H1 (cell line): ENCODE measurements at regions not wholly inside any gene's neighbourhood (a gene's known extent, or its start where the extent isn't known, plus 50 kb on each side); places are given as distances from the start of the nearest gene placed in this dataset.

ENCODE experiments used
- CTCF ChIA-PET: fragments of 300-600 bp; sonication (Branson Sonifier 250); formaldehyde crosslinking; loops from one replicate; lab custom pipeline; 2021; ENCODE audit not compliant: partially characterized antibody; lab: Charles Lee
- POLR2A ChIA-PET: fragments of 300-600 bp; sonication (Branson Sonifier 250); formaldehyde crosslinking; loops from one replicate; lab custom pipeline; 2021; ENCODE audit warnings: inconsistent platforms; ENCODE audit not compliant: partially characterized antibody; lab: Charles Lee
- DNase-seq, 2 experiments: peaks; one replicate each; pipeline versions ENCODE4 v3.0.0 to v3.0.0-alpha.2; 2010 to 2022; ENCODE audit warnings: low spot score in 2 of 2, low read depth in 1 of 2, mixed read lengths in 1 of 2
- FAIRE-seq: peaks from 2 replicates; lab custom pipeline; 2011; peaks lifted over from hg19 to GRCh38; lab: Jason Lieb, UNC
- H2AFZ ChIP-seq: 2 replicates; pipeline ENCODE4 v1.8.1; 2012; ENCODE audit warnings: low read length, inconsistent platforms
- H2AK5ac ChIP-seq: 2 replicates; pipeline ENCODE4 v1.6.1; 2013; ENCODE audit warnings: low read depth, low read length
- H2BK120ac ChIP-seq: replicated peaks from 2 replicates; pipeline ENCODE3; 2013; ENCODE audit warnings: low read depth, low read length, inconsistent platforms
- H2BK12ac ChIP-seq: 2 replicates; pipeline ENCODE4 v1.6.1; 2013; ENCODE audit warnings: low read depth, low read length
- H2BK15ac ChIP-seq: 2 replicates; pipeline ENCODE4 v1.6.1; 2013; ENCODE audit warnings: low read length
- H2BK20ac ChIP-seq: 2 replicates; pipeline ENCODE4 v1.6.1; 2013; ENCODE audit warnings: low read length
- H2BK5ac ChIP-seq: 2 replicates; pipeline ENCODE4 v1.6.1; 2013; ENCODE audit warnings: low read depth, low read length
- H3K14ac ChIP-seq: 2 replicates; pipeline ENCODE4 v1.6.1; 2013; ENCODE audit warnings: inconsistent platforms; ENCODE audit not compliant: insufficient read length
- H3K18ac ChIP-seq: 2 replicates; pipeline ENCODE4 v1.6.1; 2013; ENCODE audit warnings: low read length; ENCODE audit errors: extremely low read depth
- H3K23ac ChIP-seq: 2 replicates; pipeline ENCODE4 v1.6.1; 2013; ENCODE audit warnings: inconsistent platforms; ENCODE audit not compliant: insufficient read length
- H3K23me2 ChIP-seq: 2 replicates; pipeline ENCODE4 v1.6.1; 2013; ENCODE audit warnings: low read depth, low read length
- H3K27ac ChIP-seq: 2 replicates; pipeline ENCODE4 v1.6.1; 2011; ENCODE audit warnings: low read depth, low read length, inconsistent platforms
- H3K27me3 ChIP-seq, 4 experiments: replicated peaks in 1 of 4; 1 replicate in 1 of 4; 2 replicates in 3 of 4; pipeline versions ENCODE4 v1.6.1 to v1.8.1; 2011 to 2013; ENCODE audit warnings: low read length in 3 of 4, mild to moderate bottlenecking in 3 of 4, inconsistent platforms in 2 of 4, mixed read lengths in 2 of 4, moderate library complexity in 1 of 4; ENCODE audit not compliant: control insufficient read depth in 3 of 4, insufficient read depth in 3 of 4; ENCODE audit errors: extremely low read depth in 1 of 4
- H3K36me3 ChIP-seq, 4 experiments: 2 replicates each; pipeline versions ENCODE4 v1.6.1 to v1.8.1; 2011 to 2013; ENCODE audit warnings: mild to moderate bottlenecking in 4 of 4, low read length in 3 of 4, moderate library complexity in 2 of 4, control low read depth in 1 of 4, inconsistent platforms in 1 of 4; ENCODE audit not compliant: insufficient read depth in 4 of 4, control insufficient read depth in 2 of 4
- H3K4ac ChIP-seq: replicated peaks from 2 replicates; pipeline ENCODE3; 2013; ENCODE audit warnings: low read length, low read depth, mixed read lengths, inconsistent platforms; ENCODE audit not compliant: insufficient read length
- H3K4me1 ChIP-seq, 4 experiments: replicated peaks in 1 of 4; 1 replicate in 1 of 4; 2 replicates in 3 of 4; pipeline versions ENCODE4 v1.6.1 to v1.8.1; 2011 to 2013; ENCODE audit warnings: low read length in 3 of 4, inconsistent platforms in 2 of 4, mixed read lengths in 1 of 4; ENCODE audit not compliant: insufficient read depth in 4 of 4, control insufficient read depth in 3 of 4
- H3K4me2 ChIP-seq, 2 experiments: 2 replicates each; pipeline versions ENCODE4 v1.6.1 to v1.8.1; 2011 to 2013; ENCODE audit warnings: low read depth in 2 of 2, low read length in 2 of 2, control low read depth in 1 of 2, inconsistent platforms in 1 of 2, mild to moderate bottlenecking in 1 of 2; ENCODE audit not compliant: insufficient read depth in 1 of 2
- H3K4me3 ChIP-seq, 4 experiments: fragments of 200-600, 300-600 bp in 1 of 4; sonication (generic), shearing (Covaris generic), sonication (Bioruptor Twin) in 1 of 4; 2 replicates each; pipeline versions ENCODE4 v1.5.1 to v1.8.1; 2011 to 2016; ENCODE audit warnings: low read length in 4 of 4, low read depth in 3 of 4, control low read depth in 2 of 4, inconsistent platforms in 2 of 4, mild to moderate bottlenecking in 2 of 4, mixed read lengths in 1 of 4, moderate library complexity in 1 of 4; ENCODE audit not compliant: insufficient read depth in 2 of 4; ENCODE audit errors: extremely low read depth in 1 of 4
- H3K56ac ChIP-seq: replicated peaks from 2 replicates; pipeline ENCODE3; 2013; ENCODE audit warnings: low read depth, mild to moderate bottlenecking, mixed read lengths, low read length, inconsistent platforms; ENCODE audit not compliant: insufficient read length
- H3K79me1 ChIP-seq: 2 replicates; pipeline ENCODE4 v1.6.1; 2013; ENCODE audit warnings: low read depth, low read length, control low read depth
- H3K79me2 ChIP-seq, 2 experiments: 2 replicates each; pipeline versions ENCODE4 v1.6.1 to v1.8.1; 2012 to 2013; ENCODE audit warnings: low read length in 2 of 2, mild to moderate bottlenecking in 2 of 2, inconsistent platforms in 1 of 2; ENCODE audit not compliant: insufficient read depth in 2 of 2, control insufficient read depth in 1 of 2
- H3K9ac ChIP-seq, 4 experiments: replicated peaks in 1 of 4; 1 replicate in 1 of 4; 2 replicates in 3 of 4; pipeline versions ENCODE4 v1.6.1 to v1.8.1; 2011 to 2013; ENCODE audit warnings: low read depth in 3 of 4, low read length in 3 of 4, control low read depth in 2 of 4, mild to moderate bottlenecking in 2 of 4, moderate library complexity in 2 of 4, inconsistent platforms in 1 of 4; ENCODE audit errors: extremely low read depth in 1 of 4
- H3K9me3 ChIP-seq, 2 experiments: 2 replicates each; pipeline versions ENCODE4 v1.6.1 to v1.8.1; 2012 to 2013; ENCODE audit warnings: mild to moderate bottlenecking in 2 of 2, moderate library complexity in 2 of 2, control low read depth in 1 of 2, inconsistent platforms in 1 of 2, low read depth in 1 of 2, low read length in 1 of 2, mixed read lengths in 1 of 2; ENCODE audit not compliant: insufficient read depth in 2 of 2
- H4K20me1 ChIP-seq, 2 experiments: replicated peaks in 1 of 2; 2 replicates each; pipeline versions ENCODE3 to v1.8.1; 2011 to 2013; ENCODE audit warnings: inconsistent platforms in 2 of 2, low read length in 2 of 2, mild to moderate bottlenecking in 1 of 2; ENCODE audit not compliant: insufficient read depth in 2 of 2, control insufficient read depth in 1 of 2
- H4K5ac ChIP-seq: 2 replicates; pipeline ENCODE4 v1.6.1; 2013; ENCODE audit warnings: low read length, low read depth, mixed read lengths, inconsistent platforms; ENCODE audit not compliant: insufficient read length
- H4K8ac ChIP-seq: 2 replicates; pipeline ENCODE4 v1.8.0; 2013; ENCODE audit warnings: mild to moderate bottlenecking, moderate library complexity, low read length, inconsistent platforms; ENCODE audit not compliant: insufficient read depth; ENCODE audit errors: extremely low read depth
- H4K91ac ChIP-seq: replicated peaks from 2 replicates; pipeline ENCODE3; 2013; ENCODE audit warnings: low read length, mixed read lengths, inconsistent platforms; ENCODE audit not compliant: insufficient read length
- HDAC6 ChIP-seq: IDR thresholded peaks from one replicate; pipeline ENCODE4 v1.7.1; 2012; ENCODE audit warnings: low read depth, mild to moderate bottlenecking, inconsistent platforms, low read length, moderate library complexity
- JUN ChIP-seq: IDR thresholded peaks from 2 replicates; pipeline ENCODE4 v1.6.1; 2011; ENCODE audit warnings: low read depth, mild to moderate bottlenecking, improper control_type of control experiment, low read length
- MAFK ChIP-seq: IDR thresholded peaks from 2 replicates; pipeline ENCODE4 v1.6.1; 2012; ENCODE audit warnings: low read depth, mild to moderate bottlenecking, improper control_type of control experiment, low read length
- POU5F1 ChIP-seq: IDR thresholded peaks from 2 replicates; pipeline ENCODE4 v1.6.1; 2011; ENCODE audit warnings: low read depth, mild to moderate bottlenecking, low read length, moderate library complexity
- SIN3A ChIP-seq, 2 experiments: IDR thresholded peaks in 1 of 2; conservative IDR thresholded peaks in 1 of 2; 2 replicates each; pipeline ENCODE4 v1.6.1; 2011 to 2012; ENCODE audit warnings: low read length in 2 of 2, improper control_type of control experiment in 1 of 2, low read depth in 1 of 2, mild to moderate bottlenecking in 1 of 2
- SIRT6 ChIP-seq: IDR thresholded peaks from one replicate; pipeline ENCODE4 v1.7.1; 2012; ENCODE audit warnings: low read length, inconsistent platforms
- TBP ChIP-seq: IDR thresholded peaks from 2 replicates; pipeline ENCODE4 v1.6.1; 2011; ENCODE audit warnings: low read depth, low read length, improper control_type of control experiment
- TEAD4 ChIP-seq: IDR thresholded peaks from 2 replicates; pipeline ENCODE4 v1.6.1; 2012; ENCODE audit warnings: low read depth, low read length, inconsistent platforms, mixed read lengths
- WGBS, 2 experiments: shearing (Covaris generic) in 1 of 2; methylation state at CpG; one replicate each; pipeline versions ENCODE4 v1.1.6 to v1.1.7; 2013 to 2015; ENCODE audit warnings: low lambda C conversion rate in 2 of 2, mixed read lengths in 2 of 2, inconsistent platforms in 1 of 2, low coverage in 1 of 2, missing lambda C conversion rate in 1 of 2; ENCODE audit not compliant: insufficient replicate concordance in 2 of 2, insufficient coverage in 1 of 2, insufficient read length in 1 of 2; ENCODE audit errors: extremely low coverage in 1 of 2, missing lambda C conversion rate in 1 of 2; 5-methylcytosine and 5-hydroxymethylcytosine counted together
- TF ChIP-seq, protein P1 (sequence below): IDR thresholded peaks from 2 replicates; pipeline ENCODE4 v1.6.1; 2011; ENCODE audit warnings: low read length, improper control_type of control experiment
- TF ChIP-seq, protein P2 (sequence below): IDR thresholded peaks from 2 replicates; pipeline ENCODE4 v1.6.1; 2012; ENCODE audit warnings: low read length, inconsistent platforms

DNA sequence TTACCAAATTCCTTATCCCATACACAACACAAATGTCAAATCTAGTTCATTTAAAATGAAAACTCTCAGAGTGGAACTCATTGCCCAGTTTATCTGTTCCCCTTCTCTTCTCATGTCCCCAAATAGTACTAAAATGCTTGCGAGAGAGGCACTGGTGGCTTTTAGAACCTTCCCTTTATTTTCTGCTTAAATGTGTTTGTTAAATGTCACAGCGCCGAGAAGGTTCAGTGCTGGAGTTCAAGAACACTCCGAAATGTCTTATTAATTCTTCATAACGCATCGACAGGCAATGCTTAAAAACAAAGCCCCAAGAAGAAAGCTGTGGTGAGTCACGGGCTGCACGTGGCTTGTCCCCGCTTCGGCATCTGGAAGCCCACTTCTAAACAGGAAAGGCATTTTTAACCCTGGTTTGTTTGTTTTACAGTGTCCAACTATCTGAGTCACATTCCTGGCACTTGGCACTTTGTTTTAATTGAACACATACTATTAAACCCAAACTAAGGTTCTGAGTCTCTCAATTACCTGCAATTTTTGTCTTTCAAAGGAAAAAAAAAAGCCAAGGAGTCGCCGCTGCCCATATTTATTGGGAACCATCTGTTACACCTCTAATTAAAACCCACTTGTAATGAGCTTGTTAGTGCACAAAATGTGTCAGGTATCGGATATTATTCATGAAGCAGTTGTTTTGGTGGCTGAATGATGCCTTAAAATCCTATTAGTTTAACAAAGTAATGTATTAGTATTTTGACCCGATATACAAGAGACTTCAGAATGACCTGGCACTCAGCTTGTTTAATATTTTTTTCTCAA is 49.9 kb upstream of the MGMT start:
- POLR2A ChIA-PET: interaction anchor here (0.7 kb wide), 1 partner anchor 29 kb away, joined by 4 read pairs; no protein-coding TSS in a partner anchor
- no peak overlapping the region for H2BK120ac ChIP-seq
- no peak overlapping the region for H4K91ac ChIP-seq
- no peaks in the 10 kb centered on the region for H3K36me3 ChIP-seq
- no peaks in the 10 kb centered on the region for H3K9me3 ChIP-seq
- peaks cover 0 to 2% (median under 1%) of the 10 kb centered on the region in 4 experiments; a peak in 1 of 7 replicates for H3K4me1 ChIP-seq
- no peaks in the 10 kb centered on the region for H3K27me3 ChIP-seq
- no peaks in the 10 kb centered on the region for H4K20me1 ChIP-seq
- no peak overlapping the region for H2BK20ac ChIP-seq
- H2BK5ac ChIP-seq: no peak overlapping the region
- H2BK12ac ChIP-seq: no peak overlapping the region
- H3K4ac ChIP-seq: no peak overlapping the region
- H4K8ac ChIP-seq: no peak overlapping the region
- no peak overlapping the region for H3K4me2 ChIP-seq
- H3K56ac ChIP-seq: no peak overlapping the region
- no peak overlapping the region for H3K9ac ChIP-seq
- H2AK5ac ChIP-seq: no peak overlapping the region
- H3K4me3 ChIP-seq: no peak overlapping the region
- H3K23me2 ChIP-seq: no peaks in the 10 kb centered on the region
- FAIRE-seq (no peak), DNase-seq (no peak)
- CTCF ChIA-PET: interaction anchor here (0.7 to 0.8 kb wide), 2 partner anchors 515 to 554 kb away, joined by 3 to 4 read pairs; no protein-coding TSS in a partner anchor
- no peak overlapping the region for H3K27ac ChIP-seq
- no peaks in the 10 kb centered on the region for H3K79me2 ChIP-seq
- no peak overlapping the region for H4K5ac ChIP-seq
- WGBS, 2 experiments: 85% methylated on average over 14 of the region's 14 CpGs; no CpG with 5 or more reads in 1 of the 2 experiments
- H3K14ac ChIP-seq: no peak overlapping the region
- H2AFZ ChIP-seq: no peak overlapping the region
- H2BK15ac ChIP-seq: no peak overlapping the region
- no peak overlapping the region for H3K23ac ChIP-seq
- H3K18ac ChIP-seq: no peak overlapping the region
- no peaks in the 10 kb centered on the region for H3K79me1 ChIP-seq
- TF ChIP-seq JUN (no peak), TEAD4 (no peak), SIRT6 (no peak), SIN3A (conservative IDR thresholded peaks at IDR 0.05 in 1 of 2, IDR thresholded peaks at IDR 0.05 in 1 of 2; ENCODE audit: low read depth in 1 of 2, low read length in 2 of 2) (no peak), MAFK (no peak), POU5F1 (no peak), TBP (no peak), HDAC6 (no peak)
- TF ChIP-seq, protein P1, sequence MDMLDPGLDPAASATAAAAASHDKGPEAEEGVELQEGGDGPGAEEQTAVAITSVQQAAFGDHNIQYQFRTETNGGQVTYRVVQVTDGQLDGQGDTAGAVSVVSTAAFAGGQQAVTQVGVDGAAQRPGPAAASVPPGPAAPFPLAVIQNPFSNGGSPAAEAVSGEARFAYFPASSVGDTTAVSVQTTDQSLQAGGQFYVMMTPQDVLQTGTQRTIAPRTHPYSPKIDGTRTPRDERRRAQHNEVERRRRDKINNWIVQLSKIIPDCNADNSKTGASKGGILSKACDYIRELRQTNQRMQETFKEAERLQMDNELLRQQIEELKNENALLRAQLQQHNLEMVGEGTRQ: no peak
- TF ChIP-seq, protein P2, sequence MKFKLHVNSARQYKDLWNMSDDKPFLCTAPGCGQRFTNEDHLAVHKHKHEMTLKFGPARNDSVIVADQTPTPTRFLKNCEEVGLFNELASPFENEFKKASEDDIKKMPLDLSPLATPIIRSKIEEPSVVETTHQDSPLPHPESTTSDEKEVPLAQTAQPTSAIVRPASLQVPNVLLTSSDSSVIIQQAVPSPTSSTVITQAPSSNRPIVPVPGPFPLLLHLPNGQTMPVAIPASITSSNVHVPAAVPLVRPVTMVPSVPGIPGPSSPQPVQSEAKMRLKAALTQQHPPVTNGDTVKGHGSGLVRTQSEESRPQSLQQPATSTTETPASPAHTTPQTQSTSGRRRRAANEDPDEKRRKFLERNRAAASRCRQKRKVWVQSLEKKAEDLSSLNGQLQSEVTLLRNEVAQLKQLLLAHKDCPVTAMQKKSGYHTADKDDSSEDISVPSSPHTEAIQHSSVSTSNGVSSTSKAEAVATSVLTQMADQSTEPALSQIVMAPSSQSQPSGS: no peak
